ENCODE measurements at regions not wholly inside any gene's neighbourhood (a gene's known extent, or its start where the extent isn't known, plus 50 kb on each side); places are given as distances from the start of the nearest gene placed in this dataset.

DNA sequence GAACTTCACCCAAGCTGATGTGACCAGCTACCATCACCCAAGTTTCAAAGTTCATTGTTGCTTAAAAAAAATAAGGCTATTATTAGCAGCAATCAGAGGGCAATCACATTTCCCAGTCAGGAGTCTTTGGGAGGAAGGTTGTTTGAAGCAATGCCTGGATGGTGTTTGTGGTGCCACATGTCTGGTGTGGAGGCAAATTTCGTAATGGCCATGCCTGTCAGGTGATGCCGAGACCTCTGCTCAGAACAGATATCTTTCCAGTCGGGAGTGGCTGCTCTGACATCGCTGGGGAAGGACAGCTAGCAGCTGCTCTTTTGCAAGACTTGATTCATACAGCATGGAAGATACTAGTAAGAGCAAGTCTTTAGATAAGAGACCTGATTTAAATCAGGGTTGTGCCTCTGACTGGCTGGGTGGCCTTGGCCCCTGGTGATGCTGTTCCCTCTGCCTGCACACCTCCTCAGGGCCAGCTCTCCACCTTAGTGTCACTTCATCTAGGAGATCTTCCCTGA is 187.8 kb upstream of the JUN start:
- Mint-ChIP-seq H3K4me1 (ENCODE audit: low read depth) (peaks cover 19% of the 10 kb centered on the region), H3K36me3 (ENCODE audit: insufficient read depth in 2 of 2) (no peaks in the 10 kb centered on the region), H3K9me3 (no peaks in the 10 kb centered on the region), H3K4me3 (no peak overlapping the region), H3K27me3 (ENCODE audit: low read depth) (no peaks in the 10 kb centered on the region), H3K27ac (no peak overlapping the region)
- DNase-seq: no peak
- ATAC-seq (replicated peaks in 1 of 2): no peak

DNA sequence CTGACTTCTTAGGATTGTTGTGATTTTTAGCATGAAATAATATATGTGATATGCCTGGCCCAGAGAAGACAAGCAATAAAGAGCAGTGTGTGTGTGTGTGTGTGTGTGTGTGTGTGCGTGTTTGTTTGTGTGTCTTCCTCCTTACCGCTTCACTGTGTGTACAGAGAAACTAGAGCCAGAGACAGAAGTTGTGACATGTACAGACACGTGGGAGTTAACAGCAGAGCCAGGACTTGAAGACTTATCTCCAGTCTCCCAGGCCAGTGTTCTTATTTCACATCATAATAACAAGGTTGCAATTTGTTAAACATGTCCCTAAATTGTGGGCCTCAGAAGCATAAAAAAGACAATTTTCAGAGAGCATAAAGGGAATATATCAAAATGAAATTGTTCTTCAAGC is 192.0 kb upstream of the JUN start:
- Mint-ChIP-seq H3K4me1 (ENCODE audit: low read depth) (peaks cover 11% of the 10 kb centered on the region), H3K27ac (no peak overlapping the region), H3K27me3 (ENCODE audit: low read depth) (no peaks in the 10 kb centered on the region), H3K36me3 (ENCODE audit: insufficient read depth in 2 of 2) (no peaks in the 10 kb centered on the region), H3K4me3 (no peak overlapping the region), H3K9me3 (no peaks in the 10 kb centered on the region)
- ATAC-seq (replicated peaks in 1 of 2): no peak
- DNase-seq: no peak

DNA sequence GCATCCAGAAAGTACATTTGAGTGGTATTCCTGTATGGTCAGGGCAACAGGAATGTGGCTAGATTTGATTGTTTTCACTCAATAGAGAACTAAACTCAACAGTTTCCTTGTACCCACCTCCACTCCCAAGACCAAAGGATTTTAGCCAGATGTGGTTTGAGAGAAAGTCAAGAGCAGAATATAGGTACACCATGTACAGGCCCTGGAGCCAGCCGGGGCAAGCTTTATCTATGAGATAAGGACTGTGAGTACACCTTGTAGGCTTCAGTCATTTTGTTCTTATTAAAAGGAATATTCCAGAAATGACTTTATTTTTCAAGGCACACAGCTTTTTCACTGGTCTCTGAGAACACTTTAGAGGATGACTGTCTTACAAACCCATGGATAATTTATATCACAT is 192.4 kb upstream of the JUN start:
- Mint-ChIP-seq H3K9me3 (no peaks in the 10 kb centered on the region), H3K27ac (no peak overlapping the region), H3K4me1 (ENCODE audit: low read depth) (peaks cover 11% of the 10 kb centered on the region), H3K4me3 (no peak overlapping the region), H3K27me3 (ENCODE audit: low read depth) (no peaks in the 10 kb centered on the region), H3K36me3 (ENCODE audit: insufficient read depth in 2 of 2) (no peaks in the 10 kb centered on the region)
- DNase-seq (no peak), ATAC-seq (replicated peaks in 1 of 2) (no peak)

DNA sequence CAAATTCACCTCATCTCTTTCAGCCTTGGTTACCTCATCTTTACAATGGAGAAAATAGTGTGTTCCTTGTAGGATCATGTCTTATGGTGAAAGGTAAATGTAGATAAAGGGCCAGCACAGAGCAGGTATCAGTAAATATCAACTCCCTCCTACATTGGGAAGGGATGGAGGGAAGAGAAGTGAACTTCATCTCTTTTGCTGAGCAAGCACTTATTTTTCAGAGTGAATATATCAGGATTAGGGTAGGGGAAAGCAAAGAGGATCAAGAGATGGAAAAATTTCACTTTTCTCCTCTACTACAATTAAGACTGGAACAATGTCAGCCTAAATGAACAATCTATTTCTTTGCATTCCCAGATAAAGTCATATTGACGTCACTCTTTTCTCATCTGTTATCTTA is 193.8 kb upstream of the JUN start:
- no peaks in the 10 kb centered on the region for H3K9me3 Mint-ChIP-seq
- no peaks in the 10 kb centered on the region for H3K36me3 Mint-ChIP-seq (ENCODE audit: insufficient read depth in 2 of 2)
- H3K4me1 Mint-ChIP-seq (ENCODE audit: low read depth): peaks cover 11% of the 10 kb centered on the region
- DNase-seq (no peak), ATAC-seq (replicated peaks in 1 of 2) (no peak)
- no peak overlapping the region for H3K4me3 Mint-ChIP-seq
- no peaks in the 10 kb centered on the region for H3K27me3 Mint-ChIP-seq (ENCODE audit: low read depth)
- no peak overlapping the region for H3K27ac Mint-ChIP-seq

DNA sequence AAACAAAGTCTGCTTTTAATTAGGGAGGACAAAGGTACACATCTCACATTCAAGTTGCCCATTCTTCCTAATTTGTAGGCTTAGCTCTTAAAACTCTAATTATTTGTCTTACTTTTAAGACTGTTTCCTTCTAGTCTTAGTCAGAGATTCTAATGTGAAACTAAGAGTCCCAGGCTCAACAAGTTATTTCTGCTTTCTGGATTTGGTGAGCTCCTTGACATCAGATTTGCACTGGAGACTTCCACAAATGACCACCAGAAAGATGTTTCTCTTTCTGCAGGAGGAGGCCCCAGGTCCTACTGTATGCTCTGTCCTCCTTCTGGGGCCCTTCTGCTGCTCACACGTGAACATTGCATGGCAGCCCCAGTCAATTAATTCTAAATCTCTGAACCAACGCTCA is 194.2 kb upstream of the JUN start:
- Mint-ChIP-seq H3K36me3 (ENCODE audit: insufficient read depth in 2 of 2) (no peaks in the 10 kb centered on the region), H3K27me3 (ENCODE audit: low read depth) (no peaks in the 10 kb centered on the region), H3K27ac (no peak overlapping the region), H3K4me3 (no peak overlapping the region), H3K9me3 (no peaks in the 10 kb centered on the region), H3K4me1 (ENCODE audit: low read depth) (peaks cover 11% of the 10 kb centered on the region)
- ATAC-seq (replicated peaks in 1 of 2): no peak
- DNase-seq: no peak

DNA sequence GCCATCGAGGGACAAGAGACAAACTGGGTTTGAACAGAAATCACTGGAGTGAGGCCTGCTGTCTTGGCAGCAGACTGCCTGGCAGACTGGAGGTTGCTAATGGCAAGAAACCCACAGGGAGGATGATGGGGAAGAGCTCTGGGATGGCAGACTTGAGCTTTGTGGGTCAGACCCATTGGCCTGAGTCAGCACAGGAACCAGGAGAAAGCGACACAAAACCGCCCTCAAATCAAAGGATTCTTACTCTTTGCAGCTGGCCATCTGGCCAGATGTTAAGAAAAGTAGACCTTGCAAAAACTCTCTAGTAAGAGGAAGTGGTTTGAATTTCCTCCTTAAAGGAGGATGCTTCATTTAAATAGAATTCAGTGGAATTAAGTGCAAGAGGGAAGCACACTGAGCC is 195.2 kb upstream of the JUN start:
- no peaks in the 10 kb centered on the region for H3K9me3 Mint-ChIP-seq
- ATAC-seq (replicated peaks in 1 of 2) (no peak), DNase-seq (no peak)
- H3K27ac Mint-ChIP-seq: no peak overlapping the region
- H3K4me3 Mint-ChIP-seq: no peak overlapping the region
- H3K36me3 Mint-ChIP-seq (ENCODE audit: insufficient read depth in 2 of 2): no peaks in the 10 kb centered on the region
- H3K4me1 Mint-ChIP-seq (ENCODE audit: low read depth): peaks cover 11% of the 10 kb centered on the region
- H3K27me3 Mint-ChIP-seq (ENCODE audit: low read depth): no peaks in the 10 kb centered on the region

DNA sequence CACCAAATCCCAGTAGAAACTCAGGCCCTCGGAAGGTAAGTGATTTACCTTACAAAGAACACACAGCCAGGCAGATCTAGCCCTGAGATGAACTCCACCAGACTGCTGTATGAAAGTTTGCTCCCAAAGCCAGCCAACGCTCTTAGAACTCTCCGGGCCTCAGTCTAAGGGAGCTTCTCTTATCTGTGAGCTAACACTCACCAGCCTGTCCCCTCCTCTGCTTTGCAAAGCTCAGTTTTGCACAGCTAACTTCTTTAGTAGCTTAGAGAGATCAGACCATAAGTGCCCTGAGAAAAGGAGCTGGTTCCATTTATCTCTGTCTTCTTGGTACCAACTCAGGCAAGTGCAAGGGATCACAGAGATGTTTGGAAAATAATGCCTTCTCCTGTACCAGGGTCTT is 195.8 kb upstream of the JUN start:
- Mint-ChIP-seq H3K36me3 (ENCODE audit: insufficient read depth in 2 of 2) (no peaks in the 10 kb centered on the region), H3K4me1 (ENCODE audit: low read depth) (peaks cover 11% of the 10 kb centered on the region), H3K27ac (no peak overlapping the region), H3K4me3 (no peak overlapping the region), H3K9me3 (no peaks in the 10 kb centered on the region), H3K27me3 (ENCODE audit: low read depth) (no peaks in the 10 kb centered on the region)
- no peak for ATAC-seq (replicated peaks in 1 of 2)
- DNase-seq: no peak

DNA sequence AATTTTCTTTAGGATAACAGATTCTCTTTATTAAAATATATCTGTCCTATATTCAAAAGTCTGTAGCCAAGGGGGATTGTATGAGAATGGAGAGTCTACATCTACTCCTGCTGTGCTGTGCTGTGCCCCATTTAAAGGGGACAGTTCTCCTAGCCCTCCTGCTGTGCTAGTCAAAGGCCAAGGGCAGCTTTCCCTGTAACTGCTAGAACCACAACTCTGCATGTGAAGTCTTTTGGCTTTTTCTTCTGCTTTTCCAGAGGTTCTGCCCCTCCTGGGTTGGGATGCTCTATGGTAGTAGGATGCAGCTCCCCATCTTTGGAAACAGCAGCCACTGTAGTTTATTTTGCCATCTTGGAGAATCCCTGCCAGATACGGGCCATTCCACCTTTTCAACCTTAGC is 197.5 kb upstream of the JUN start:
- ATAC-seq (replicated peaks in 1 of 2) (no peak), DNase-seq (no peak)
- Mint-ChIP-seq H3K4me1 (ENCODE audit: low read depth) (peaks cover 11% of the 10 kb centered on the region), H3K4me3 (no peak overlapping the region), H3K27me3 (ENCODE audit: low read depth) (no peaks in the 10 kb centered on the region), H3K9me3 (no peaks in the 10 kb centered on the region), H3K36me3 (ENCODE audit: insufficient read depth in 2 of 2) (no peaks in the 10 kb centered on the region), H3K27ac (no peak overlapping the region)

DNA sequence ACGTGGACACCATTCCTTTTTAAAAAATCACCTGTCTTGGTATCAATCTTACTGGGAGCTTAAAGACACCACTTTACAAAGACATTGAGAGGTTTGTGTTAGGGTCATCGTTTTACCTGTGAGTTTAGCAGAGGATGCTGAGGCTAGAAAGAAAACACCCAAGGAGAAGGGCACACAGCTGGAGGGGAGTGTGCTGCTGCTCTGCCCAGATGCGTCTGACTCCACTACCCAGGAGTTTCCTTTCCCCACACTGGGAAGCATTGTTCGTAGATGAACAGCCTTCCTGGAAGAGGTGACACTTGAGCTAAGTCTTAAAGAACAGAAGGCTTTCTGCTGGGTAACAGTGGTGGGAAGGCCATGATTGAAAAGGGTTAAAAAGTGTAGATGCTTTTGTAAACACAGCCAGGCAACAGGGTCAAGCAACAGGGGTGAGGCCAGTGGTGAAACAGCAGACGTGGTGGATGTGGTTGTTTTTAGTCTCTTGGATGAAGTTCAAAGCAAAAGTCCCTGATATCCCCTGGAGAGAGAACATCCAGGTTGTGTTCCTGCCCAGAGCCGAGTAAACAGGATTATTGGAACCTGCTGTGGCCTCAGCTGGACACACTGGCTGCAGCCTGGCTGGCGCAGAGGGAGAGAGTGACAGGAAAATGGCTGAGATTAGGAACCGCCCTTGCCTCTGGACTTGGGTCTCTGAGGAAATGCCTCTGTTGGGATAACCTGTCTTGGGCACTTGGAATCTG is 198.6 kb upstream of the JUN start:
- Mint-ChIP-seq H3K36me3 (ENCODE audit: insufficient read depth in 2 of 2) (no peaks in the 10 kb centered on the region), H3K27ac (no peak overlapping the region), H3K27me3 (ENCODE audit: low read depth) (no peaks in the 10 kb centered on the region), H3K9me3 (no peaks in the 10 kb centered on the region), H3K4me1 (ENCODE audit: low read depth) (peaks cover 14% of the 10 kb centered on the region), H3K4me3 (no peak overlapping the region)
- DNase-seq (no peak), ATAC-seq (replicated peaks in 1 of 2) (no peak)

DNA sequence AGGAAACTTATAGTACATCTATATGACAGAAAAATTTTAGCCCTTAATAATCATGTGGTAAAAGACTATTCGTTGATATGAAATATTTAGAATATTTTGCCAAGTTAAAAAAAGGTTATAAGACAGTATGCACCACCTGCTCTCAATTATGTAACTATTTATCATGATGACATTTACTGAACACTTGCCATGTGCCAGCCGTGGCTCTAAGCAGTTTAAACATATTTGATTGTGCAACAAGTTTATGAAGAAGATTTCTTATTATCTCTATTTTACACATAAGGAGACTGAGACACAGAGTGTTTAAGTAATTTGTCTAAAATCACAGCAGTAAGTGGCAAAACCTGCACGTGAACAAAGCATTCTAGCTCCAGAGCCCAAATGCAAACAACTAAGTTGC is 199.3 kb upstream of the JUN start:
- H3K27me3 Mint-ChIP-seq (ENCODE audit: low read depth): no peaks in the 10 kb centered on the region
- ATAC-seq (replicated peaks in 1 of 2) (no peak), DNase-seq (no peak)
- no peaks in the 10 kb centered on the region for H3K36me3 Mint-ChIP-seq (ENCODE audit: insufficient read depth in 2 of 2)
- H3K4me3 Mint-ChIP-seq: no peak overlapping the region
- no peak overlapping the region for H3K27ac Mint-ChIP-seq
- H3K9me3 Mint-ChIP-seq: no peaks in the 10 kb centered on the region
- H3K4me1 Mint-ChIP-seq (ENCODE audit: low read depth): peaks cover 19% of the 10 kb centered on the region

DNA sequence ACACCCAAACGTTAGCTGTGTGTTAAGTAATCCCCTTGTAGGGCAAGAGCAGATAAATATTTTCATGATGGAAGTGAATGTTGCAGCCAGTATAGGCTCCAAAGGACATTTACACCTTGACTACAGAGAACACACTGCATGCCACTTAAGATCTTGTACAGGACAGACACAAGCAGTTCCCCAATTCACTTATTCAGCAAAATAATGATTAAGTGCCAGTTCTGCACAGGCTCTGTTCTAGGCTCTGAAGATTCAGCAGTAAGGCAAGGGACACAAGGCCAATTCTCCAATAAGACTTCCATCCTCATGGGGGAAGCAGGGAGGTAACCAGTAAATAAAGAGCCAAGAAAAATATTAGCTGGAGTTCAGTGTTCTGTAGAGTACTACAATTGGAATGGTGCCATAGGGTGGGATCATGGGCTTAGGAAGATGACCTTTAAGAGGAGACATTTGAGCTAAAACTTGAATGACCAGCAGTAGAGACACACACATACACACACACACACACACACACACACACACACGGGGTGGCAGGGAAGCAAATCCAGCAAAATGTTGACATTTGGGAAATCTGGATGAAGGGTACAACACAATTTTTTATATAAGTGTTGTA is 199.9 kb upstream of the JUN start:
- H3K4me3 Mint-ChIP-seq: no peak overlapping the region
- no peaks in the 10 kb centered on the region for H3K9me3 Mint-ChIP-seq
- no peak overlapping the region for H3K27ac Mint-ChIP-seq
- ATAC-seq (replicated peaks in 1 of 2) (no peak), DNase-seq (no peak)
- peaks cover 13% of the 10 kb centered on the region for H3K4me1 Mint-ChIP-seq (ENCODE audit: low read depth)
- H3K36me3 Mint-ChIP-seq (ENCODE audit: insufficient read depth in 2 of 2): no peaks in the 10 kb centered on the region
- no peaks in the 10 kb centered on the region for H3K27me3 Mint-ChIP-seq (ENCODE audit: low read depth)

DNA sequence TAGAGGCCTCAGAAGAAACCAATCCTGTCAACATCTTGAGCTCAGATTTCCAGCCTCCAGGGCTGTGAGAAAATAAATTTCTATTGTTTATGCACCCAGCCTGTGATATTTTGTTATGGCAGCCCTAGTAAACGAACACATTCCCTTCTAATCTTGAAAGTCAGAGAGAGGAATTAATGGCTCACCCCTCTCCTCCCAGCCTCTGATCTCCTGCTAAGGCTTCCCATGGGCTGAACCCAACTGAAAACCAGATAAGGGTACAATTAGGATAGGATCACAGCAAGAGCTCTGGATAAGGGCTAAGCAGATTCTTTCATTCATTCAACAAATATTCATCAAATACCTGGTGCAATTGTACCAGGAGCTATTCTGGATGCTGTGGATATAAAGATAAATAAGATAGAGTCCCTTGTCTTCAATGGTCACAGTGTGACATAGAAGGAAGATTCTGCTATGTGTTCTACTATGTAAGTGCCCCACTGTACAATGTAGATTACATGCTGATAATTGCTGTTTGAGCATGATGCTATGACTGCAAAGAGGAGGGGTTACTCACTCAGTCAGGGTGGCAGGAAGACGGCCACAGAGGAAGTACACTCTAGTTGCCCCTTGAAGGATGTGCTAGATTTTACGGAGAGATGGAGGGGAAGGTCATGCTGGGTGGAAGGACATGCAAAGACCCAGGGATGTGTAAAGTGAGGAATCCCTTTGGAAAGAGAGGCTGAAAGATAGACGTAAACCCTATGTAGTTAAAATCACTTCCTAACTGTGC is 203.3 kb upstream of the JUN start:
- Mint-ChIP-seq H3K9me3 (no peaks in the 10 kb centered on the region), H3K4me3 (no peak overlapping the region), H3K4me1 (ENCODE audit: low read depth) (peaks cover 9% of the 10 kb centered on the region), H3K27me3 (ENCODE audit: low read depth) (no peaks in the 10 kb centered on the region), H3K36me3 (ENCODE audit: insufficient read depth in 2 of 2) (no peaks in the 10 kb centered on the region), H3K27ac (no peak overlapping the region)
- no peak for DNase-seq
- ATAC-seq (replicated peaks in 1 of 2): peak; percentile 52 to 80

DNA sequence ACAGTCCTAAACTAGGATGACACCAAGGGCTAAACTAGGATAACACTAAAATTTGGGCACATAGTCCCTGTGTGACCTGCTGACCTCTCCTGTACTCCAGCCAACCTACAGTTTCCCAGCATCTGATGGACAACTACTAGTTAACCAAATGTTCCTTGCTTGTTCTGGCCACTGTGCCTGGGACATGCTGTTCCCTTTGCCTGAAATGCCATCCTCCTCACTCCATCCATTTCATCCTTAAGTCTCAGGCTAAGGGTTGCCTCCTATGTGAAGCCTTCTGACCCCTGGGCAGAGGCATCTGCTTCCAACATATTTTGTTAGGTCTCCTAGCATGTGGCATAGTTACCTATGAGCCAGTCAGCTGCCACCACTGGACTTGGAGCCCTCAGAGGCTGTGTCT is 204.9 kb upstream of the JUN start:
- H3K4me3 Mint-ChIP-seq: no peak overlapping the region
- H3K9me3 Mint-ChIP-seq: no peaks in the 10 kb centered on the region
- H3K36me3 Mint-ChIP-seq (ENCODE audit: insufficient read depth in 2 of 2): no peaks in the 10 kb centered on the region
- no peak for DNase-seq
- H3K27me3 Mint-ChIP-seq (ENCODE audit: low read depth): no peaks in the 10 kb centered on the region
- H3K4me1 Mint-ChIP-seq (ENCODE audit: low read depth): peaks cover 9% of the 10 kb centered on the region
- no peak for ATAC-seq (replicated peaks in 1 of 2)
- no peak overlapping the region for H3K27ac Mint-ChIP-seq
